OCI-LY7 (cell line): ENCODE measurements at regions not wholly inside any gene's neighbourhood (a gene's known extent, or its start where the extent isn't known, plus 50 kb on each side); places are given as distances from the start of the nearest gene placed in this dataset.

Experiments used
- BruUV-seq: library from RNA; stranded (reverse); fragments of 400-500 nt; replicated peaks from 2 replicates; lab custom pipeline; 2021; lab: Mats Ljungman, UMichigan
- CTCF ChIA-PET: fragments of 300-600 bp; sonication (Branson Sonifier 250); formaldehyde crosslinking; loops from one replicate; lab custom pipeline; 2022; ENCODE audit warnings: antibody characterized with exemption; ENCODE audit not compliant: unreplicated experiment; lab: Charles Lee
- POLR2A ChIA-PET: fragments of 300-600 bp; sonication (Branson Sonifier 250); formaldehyde crosslinking; loops from one replicate; lab custom pipeline; 2022; ENCODE audit warnings: antibody characterized with exemption; lab: Charles Lee
- DNase-seq: peaks from one replicate; pipeline ENCODE4 v3.0.0-alpha.2; 2015; ENCODE audit warnings: low spot score
- H2AFZ ChIP-seq: fragments of 200-600 bp; sonication (generic), shearing (Covaris generic); 2 replicates; pipeline ENCODE4 v1.6.1; 2014; ENCODE audit warnings: mild to moderate bottlenecking, antibody characterized with exemption, low read length, moderate library complexity
- H3K27ac ChIP-seq: fragments of 200-600 bp; sonication (generic); 2 replicates; pipeline ENCODE4 v1.5.1; 2014; ENCODE audit warnings: mixed run types, low read depth, mild to moderate bottlenecking, moderate library complexity, low read length, inconsistent platforms; ENCODE audit not compliant: poor library complexity, severe bottlenecking
- H3K36me3 ChIP-seq: fragments of 200-600 bp; sonication (generic); 2 replicates; pipeline ENCODE4 v1.6.1; 2014; ENCODE audit warnings: mild to moderate bottlenecking, antibody characterized with exemption, low read length, moderate library complexity, mixed read lengths; ENCODE audit not compliant: insufficient read depth
- H3K4me1 ChIP-seq: fragments of 200-600 bp; sonication (generic); 2 replicates; pipeline ENCODE4 v1.5.1; 2014; ENCODE audit warnings: mild to moderate bottlenecking, low read length; ENCODE audit not compliant: insufficient read depth, poor library complexity, severe bottlenecking
- H3K4me2 ChIP-seq: fragments of 200-600 bp; sonication (generic); 2 replicates; pipeline ENCODE4 v1.6.1; 2014; ENCODE audit warnings: mild to moderate bottlenecking, low read length
- H3K4me3 ChIP-seq: fragments of 200-600 bp; sonication (generic); 2 replicates; pipeline ENCODE4 v1.5.1; 2014; ENCODE audit warnings: mild to moderate bottlenecking, low read depth, low read length; ENCODE audit not compliant: poor library complexity, severe bottlenecking
- H3K79me2 ChIP-seq: fragments of 200-600 bp; sonication (generic); 2 replicates; pipeline ENCODE4 v1.6.1; 2016; ENCODE audit warnings: low read depth, mild to moderate bottlenecking, low read length, moderate library complexity, mixed read lengths; ENCODE audit not compliant: insufficient read depth
- H3K9me2 ChIP-seq: fragments of 200-600 bp; sonication (generic); 2 replicates; pipeline ENCODE4 v1.6.1; 2016; ENCODE audit warnings: mild to moderate bottlenecking, low read length, mixed read lengths; ENCODE audit not compliant: insufficient read depth
- H3K9me3 ChIP-seq: fragments of 200-600 bp; sonication (generic); 2 replicates; pipeline ENCODE4 v1.6.1; 2014; ENCODE audit warnings: mild to moderate bottlenecking, mixed run types, low read length, mixed read lengths
- H4K20me1 ChIP-seq: fragments of 200-600 bp; sonication (generic); 2 replicates; pipeline ENCODE4 v1.6.1; 2014; ENCODE audit warnings: mild to moderate bottlenecking, antibody characterized with exemption, low read length, moderate library complexity, mixed read lengths; ENCODE audit not compliant: insufficient read depth
- EZH2phosphoT487 ChIP-seq: fragments of 200-600 bp; sonication (generic); IDR thresholded peaks from 2 replicates; pipeline ENCODE4 v1.6.1; 2018; ENCODE audit warnings: low read depth, borderline replicate concordance, mild to moderate bottlenecking, mixed run types, antibody characterized with exemption, low read length, moderate library complexity, mixed read lengths
- intact Hi-C: fragments of 100-400 bp; cut with micrococcal nuclease; formaldehyde crosslinking; loops from one replicate; pipeline ENCODE4 v1.10.0; 2022; ENCODE audit not compliant: unreplicated experiment
- TF ChIP-seq, protein P1 (sequence below): fragments of 200-600 bp; sonication (generic); conservative IDR thresholded peaks from 2 replicates; pipeline ENCODE4 v1.5.1; 2014; ENCODE audit warnings: mild to moderate bottlenecking, antibody characterized with exemption, low read length, moderate library complexity, mixed read lengths

DNA sequence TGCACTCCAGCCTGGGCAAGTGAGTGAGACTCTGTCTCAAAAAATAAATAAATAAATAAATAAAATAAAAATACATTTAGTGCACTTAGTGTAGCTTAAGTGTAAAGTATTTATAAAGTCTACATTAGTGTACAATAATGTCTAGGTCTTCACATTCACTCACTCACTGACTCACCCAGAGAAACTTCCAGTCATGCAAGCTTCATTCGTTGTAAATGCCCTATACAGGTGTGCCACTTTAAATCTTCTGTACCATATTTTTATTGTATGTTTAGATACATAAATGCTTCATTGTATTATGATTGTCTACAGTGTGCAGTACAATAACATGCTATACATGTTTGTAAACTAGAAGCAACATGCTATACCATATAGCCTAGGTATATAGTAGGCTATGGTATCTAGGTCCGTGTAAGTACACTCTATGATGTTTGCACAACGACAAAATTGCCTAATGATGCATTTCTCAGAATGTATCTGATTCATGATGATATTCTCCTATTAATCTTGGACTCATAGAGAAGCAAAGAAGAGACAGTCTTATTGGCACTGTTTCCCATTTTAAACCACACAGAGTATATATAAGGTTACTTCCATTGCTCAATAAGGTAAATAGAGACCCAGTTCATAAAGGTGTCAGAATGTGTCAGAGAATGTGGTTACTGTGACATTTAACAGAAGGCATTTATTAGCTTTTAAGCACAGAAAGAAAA lies 1314.9 kb downstream of the CDH11 start:
- H4K20me1 ChIP-seq = no peaks in the 10 kb centered on the region
- no peak overlapping the region for H3K4me2 ChIP-seq
- no peaks in the 10 kb centered on the region for H3K79me2 ChIP-seq
- no peak for TF ChIP-seq EZH2phosphoT487
- TF ChIP-seq, protein P1, sequence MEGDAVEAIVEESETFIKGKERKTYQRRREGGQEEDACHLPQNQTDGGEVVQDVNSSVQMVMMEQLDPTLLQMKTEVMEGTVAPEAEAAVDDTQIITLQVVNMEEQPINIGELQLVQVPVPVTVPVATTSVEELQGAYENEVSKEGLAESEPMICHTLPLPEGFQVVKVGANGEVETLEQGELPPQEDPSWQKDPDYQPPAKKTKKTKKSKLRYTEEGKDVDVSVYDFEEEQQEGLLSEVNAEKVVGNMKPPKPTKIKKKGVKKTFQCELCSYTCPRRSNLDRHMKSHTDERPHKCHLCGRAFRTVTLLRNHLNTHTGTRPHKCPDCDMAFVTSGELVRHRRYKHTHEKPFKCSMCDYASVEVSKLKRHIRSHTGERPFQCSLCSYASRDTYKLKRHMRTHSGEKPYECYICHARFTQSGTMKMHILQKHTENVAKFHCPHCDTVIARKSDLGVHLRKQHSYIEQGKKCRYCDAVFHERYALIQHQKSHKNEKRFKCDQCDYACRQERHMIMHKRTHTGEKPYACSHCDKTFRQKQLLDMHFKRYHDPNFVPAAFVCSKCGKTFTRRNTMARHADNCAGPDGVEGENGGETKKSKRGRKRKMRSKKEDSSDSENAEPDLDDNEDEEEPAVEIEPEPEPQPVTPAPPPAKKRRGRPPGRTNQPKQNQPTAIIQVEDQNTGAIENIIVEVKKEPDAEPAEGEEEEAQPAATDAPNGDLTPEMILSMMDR = no peak
- POLR2A ChIA-PET = no interaction called here
- no peaks in the 10 kb centered on the region for H3K9me3 ChIP-seq
- H3K9me2 ChIP-seq = no peaks in the 10 kb centered on the region
- no peak overlapping the region for H2AFZ ChIP-seq
- no peak overlapping the region for H3K27ac ChIP-seq
- H3K36me3 ChIP-seq = no peaks in the 10 kb centered on the region
- H3K4me3 ChIP-seq = no peak overlapping the region
- intact Hi-C loops = no loop called here
- DNase-seq = no peak
- no peaks in the 10 kb centered on the region for H3K4me1 ChIP-seq
- no TSS peak for BruUV-seq
- CTCF ChIA-PET = no interaction called here

DNA sequence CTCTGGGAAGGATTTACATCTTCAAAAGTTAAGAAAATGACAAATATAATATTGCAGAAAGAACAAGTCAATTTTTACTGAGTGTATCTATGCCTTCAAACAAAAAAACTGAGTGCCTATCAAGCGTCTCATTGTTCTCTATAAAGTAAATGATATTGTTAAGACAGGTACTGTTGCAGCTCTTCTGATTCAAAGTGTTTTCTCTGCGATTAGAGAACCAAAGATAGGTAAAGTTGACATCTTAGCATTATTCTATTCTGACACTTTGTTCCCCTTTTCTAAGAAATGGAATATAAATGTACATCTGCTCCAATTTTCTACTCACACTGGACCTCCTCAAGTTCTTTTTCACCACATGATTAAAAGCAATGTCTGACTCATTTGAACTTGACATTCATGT lies 1317.7 kb downstream of the CDH11 start:
- Histone ChIP-seq H3K4me3 (no peak overlapping the region), H2AFZ (no peak overlapping the region), H3K9me2 (no peaks in the 10 kb centered on the region), H3K4me1 (no peaks in the 10 kb centered on the region), H4K20me1 (no peaks in the 10 kb centered on the region), H3K27ac (no peak overlapping the region), H3K36me3 (no peaks in the 10 kb centered on the region), H3K9me3 (no peaks in the 10 kb centered on the region), H3K79me2 (no peaks in the 10 kb centered on the region), H3K4me2 (no peak overlapping the region)
- POLR2A ChIA-PET = no interaction called here
- DNase-seq = no peak
- CTCF ChIA-PET = no interaction called here
- intact Hi-C loops = no loop called here
- BruUV-seq = no TSS peak
- TF ChIP-seq EZH2phosphoT487 = no peak
- TF ChIP-seq, protein P1 = no peak

DNA sequence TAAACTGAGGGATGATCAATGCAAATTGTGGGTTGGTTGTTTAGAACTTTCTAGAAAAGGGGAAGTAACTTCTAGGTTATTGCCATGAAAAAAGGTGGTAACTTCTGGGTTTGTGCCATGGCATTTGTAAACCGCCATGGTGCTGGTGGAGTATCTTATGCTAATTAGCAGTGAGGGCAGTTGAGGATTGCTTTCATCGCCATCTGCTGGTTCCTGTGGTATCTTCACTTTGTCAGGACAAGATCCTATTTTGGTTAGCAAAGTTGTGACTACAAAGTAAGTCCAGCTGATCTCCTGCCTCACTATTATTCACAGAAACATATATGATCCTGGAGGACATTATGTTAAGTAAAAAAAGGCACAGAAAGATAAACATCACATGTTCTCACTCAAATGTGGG lies 1332.3 kb downstream of the CDH11 start:
- CTCF ChIA-PET = no interaction called here

More for the DNA sequence above, 1332.3 kb downstream of the CDH11 start:
- H3K9me3 ChIP-seq = 0 out of 2 replicates have a peak, but pooled peaks cover 16% of the 10 kb centered on the region
- H3K4me1 ChIP-seq = no peaks in the 10 kb centered on the region
- H3K4me3 ChIP-seq = no peak overlapping the region
- TF ChIP-seq, protein P1 = peak; percentile 61
- TF ChIP-seq EZH2phosphoT487 = no peak
- H2AFZ ChIP-seq = no peak overlapping the region
- no peak overlapping the region for H3K27ac ChIP-seq
- intact Hi-C loops = no loop called here
- no peaks in the 10 kb centered on the region for H4K20me1 ChIP-seq
- no peaks in the 10 kb centered on the region for H3K36me3 ChIP-seq
- no TSS peak for BruUV-seq
- POLR2A ChIA-PET = no interaction called here
- H3K9me2 ChIP-seq = no peaks in the 10 kb centered on the region
- H3K4me2 ChIP-seq = no peak overlapping the region
- no peaks in the 10 kb centered on the region for H3K79me2 ChIP-seq
- DNase-seq = peak; percentile 1
